Lower leg skin (tissue), 4 donors: ENCODE measurements at regions not wholly inside any gene's neighbourhood (a gene's known extent, or its start where the extent isn't known, plus 50 kb on each side); places are given as distances from the start of the nearest gene placed in this dataset.

ENCODE experiments used
- DNase-seq, 2 donors: peaks; one replicate each; pipeline ENCODE4 v3.0.0-alpha.2; 2019; ENCODE audit warnings: low spot score in 2 of 2
- H3K4me3 ChIP-seq: fragments of 200-600 bp; sonication (generic); 2 replicates; pipeline ENCODE4 v1.5.1; 2017; ENCODE audit warnings: mild to moderate bottlenecking, low read depth; ENCODE audit not compliant: poor library complexity, severe bottlenecking
- CTCF ChIP-seq, 3 donors: fragments of 450-650 bp; IDR thresholded peaks; one replicate each; pipeline ENCODE4 v1.5.1; 2016; ENCODE audit warnings: antibody characterized with exemption in 3 of 3, mild to moderate bottlenecking in 3 of 3, moderate library complexity in 2 of 3
- POLR2A ChIP-seq, 2 donors: fragments of 450-650 bp; IDR thresholded peaks; one replicate each; pipeline ENCODE4 v1.6.1; 2016 to 2017; ENCODE audit warnings: antibody characterized with exemption in 2 of 2, mild to moderate bottlenecking in 1 of 2, moderate library complexity in 1 of 2
- WGBS, 2 donors: methylation state at CpG; one replicate each; pipeline ENCODE4 v1.1.5; 2018; 5-methylcytosine and 5-hydroxymethylcytosine counted together
- intact Hi-C: fragments of 100-400 bp; cut with DNase I; formaldehyde crosslinking; loops from one replicate; pipeline ENCODE4 v1.15.0; 2023; ENCODE audit warnings: low total_unique reads

- WGBS, 2 donors, result 81 to 83% methylated on average over 6 of the region's 6 CpGs
- no peak overlapping the region for H3K4me3 ChIP-seq
- DNase-seq, result peak in 1 of 2 donors; percentile 52
- intact Hi-C loops, result no loop called here
- TF ChIP-seq CTCF (IDR thresholded peaks at IDR 0.05), result no peak
Measured at GRCh38 chr2:47676261-47676926, 105.6 kb upstream of the KCNK12 start.

GRCh38 chr2:47675196-47675825, 104.5 kb upstream of the KCNK12 start:
- peak in 1 of 2 donors; percentile 62 for DNase-seq
- 88 to 93% methylated on average over 2 of the region's 2 CpGs for WGBS, 2 donors
- H3K4me3 ChIP-seq, result no peak overlapping the region
- TF ChIP-seq POLR2A (IDR thresholded peaks at IDR 0.05), result no peak
- TF ChIP-seq CTCF (IDR thresholded peaks at IDR 0.05), result no peak
- intact Hi-C loops, result no loop called here

GRCh38 chr2:47666332-47666731, 95.5 kb upstream of the KCNK12 start:
- intact Hi-C loops, result no loop called here
- TF ChIP-seq POLR2A (IDR thresholded peaks at IDR 0.05) (no peak), CTCF (IDR thresholded peaks at IDR 0.05) (no peak)
- DNase-seq, result no peak
- no peak overlapping the region for H3K4me3 ChIP-seq

GRCh38 chr2:47664817-47665216, 94.0 kb upstream of the KCNK12 start:
- TF ChIP-seq POLR2A (IDR thresholded peaks at IDR 0.05) (no peak), CTCF (IDR thresholded peaks at IDR 0.05) (no peak)
- peak in 1 of 2 donors; percentile 54 for DNase-seq
- H3K4me3 ChIP-seq, result no peak overlapping the region
- intact Hi-C loops, result no loop called here
- 78% methylated on average over 7 of the region's 7 CpGs for WGBS, 2 donors

GRCh38 chr2:47662552-47662951, 91.8 kb upstream of the KCNK12 start:
- intact Hi-C loops, result no loop called here
- H3K4me3 ChIP-seq, result no peak overlapping the region
- DNase-seq, result no peak
- 26 to 39% methylated on average over 1 of the region's 1 CpG for WGBS, 2 donors
- TF ChIP-seq POLR2A (IDR thresholded peaks at IDR 0.05), result no peak
- TF ChIP-seq CTCF (IDR thresholded peaks at IDR 0.05), result no peak

- intact Hi-C loops, result no loop called here
- no peak overlapping the region for H3K4me3 ChIP-seq
- 94 to 95% methylated on average over 6 of the region's 6 CpGs for WGBS, 2 donors
- TF ChIP-seq CTCF (IDR thresholded peaks at IDR 0.05) (no peak), POLR2A (IDR thresholded peaks at IDR 0.05) (no peak)
- no peak for DNase-seq
Measured at GRCh38 chr2:47661310-47661709, 90.5 kb upstream of the KCNK12 start.
